Ovary (tissue), 7 donors: ENCODE measurements at regions not wholly inside any gene's neighbourhood (a gene's known extent, or its start where the extent isn't known, plus 50 kb on each side); places are given as distances from the start of the nearest gene placed in this dataset.

Experiments
- DNase-seq, 5 donors: peaks; one replicate each; pipeline ENCODE4 v3.0.0-alpha.2; 2019 to 2020
- H3K27ac ChIP-seq, 2 donors: fragments of 200-600 bp; one replicate each; pipeline versions ENCODE4 v1.5.1 to v1.8.0; 2019 to 2022
- H3K27me3 ChIP-seq: fragments of 200-600 bp; one replicate; pipeline ENCODE4 v1.8.0; 2022
- H3K36me3 ChIP-seq: fragments of 200-600 bp; sonication (generic); one replicate; pipeline ENCODE4 v1.5.1; 2019
- H3K4me1 ChIP-seq: one replicate; pipeline ENCODE4 v1.8.1; 2013; ENCODE audit warnings: mild to moderate bottlenecking, moderate library complexity; ENCODE audit not compliant: insufficient read depth
- H3K4me3 ChIP-seq: fragments of 200-600 bp; sonication (generic); one replicate; pipeline ENCODE4 v1.5.1; 2017
- H3K9me3 ChIP-seq, 2 donors: fragments of 200-600 bp in 1 of 2; sonication (generic) in 1 of 2; one replicate each; pipeline versions ENCODE4 v1.5.1 to v1.8.1; 2013 to 2019; ENCODE audit warnings: mild to moderate bottlenecking in 1 of 2, moderate library complexity in 1 of 2
- EP300 ChIP-seq: sonication (generic); formaldehyde crosslinking; IDR thresholded peaks from one replicate; pipeline ENCODE4 v1.6.1; 2017; ENCODE audit warnings: antibody characterized with exemption
- POLR2A ChIP-seq: fragments of 450-650 bp; IDR thresholded peaks from one replicate; pipeline ENCODE4 v1.6.1; 2017; ENCODE audit warnings: antibody characterized with exemption, mild to moderate bottlenecking, moderate library complexity
- WGBS, 3 donors: extraction: QIAGEN DNeasy Blood & Tissue Kit in 1 of 3; methylation state at CpG; one replicate each; pipeline versions ENCODE4 v1.1.5 to v1.1.7; 2013 to 2017; 5-methylcytosine and 5-hydroxymethylcytosine counted together
- intact Hi-C, 4 donors: fragments of 100-400 bp; cut with DNase I; formaldehyde crosslinking; loops; one replicate each; pipeline versions ENCODE4 v1.11.0 to v1.15.1; 2022 to 2023
- TF ChIP-seq, protein P1 (sequence below), 3 donors: fragments of 450-650 bp in 2 of 3; fragments of 200-600 bp in 1 of 3; IDR thresholded peaks; one replicate each; pipeline versions ENCODE4 v1.5.1 to v1.8.0; 2016 to 2022; ENCODE audit warnings: antibody characterized with exemption in 3 of 3, mild to moderate bottlenecking in 1 of 3
- donor health status: DM: no; HTN: no; CAD: no; lungs with moderate emphysema.
- donor health status: DM: no; HTN: no; CAD: no.
- donor health status: Bipolar disorder and iron deficiency.
- donor health status: DM: no; HTN: no; CAD: no.
- donor health status: DM: yes; HTN: yes; CAD: no.

DNA sequence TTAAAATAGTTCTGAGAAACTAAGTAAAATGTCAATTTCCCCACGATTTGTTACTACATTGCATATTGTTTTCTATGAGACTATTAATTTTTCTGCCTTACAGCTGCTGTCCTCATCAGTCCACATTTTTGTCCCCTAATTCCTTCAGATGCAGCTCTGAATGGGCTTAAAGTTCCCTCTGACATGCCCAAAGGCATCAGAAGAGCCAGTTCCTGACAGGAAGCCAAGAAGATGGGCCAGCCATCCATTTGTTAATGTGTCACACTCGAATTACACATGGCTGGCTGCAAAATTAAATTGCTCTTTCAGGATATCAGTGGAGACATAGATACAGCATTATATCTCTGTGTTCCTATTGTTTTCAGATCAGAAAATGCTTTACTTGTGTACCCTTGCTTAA is 1223.0 kb downstream of the EPHA7 start:
- Histone ChIP-seq H3K4me3 (no peak overlapping the region), H3K9me3 (no peaks in the 10 kb centered on the region), H3K4me1 (no peaks in the 10 kb centered on the region), H3K27me3 (no peaks in the 10 kb centered on the region), H3K36me3 (no peaks in the 10 kb centered on the region), H3K27ac (no peak overlapping the region)
- intact Hi-C loops: no loop called here
- WGBS, 3 donors: 46 to 53% (median 51%) methylated on average over 2 of the region's 2 CpGs
- DNase-seq: no peak
- TF ChIP-seq EP300: no peak
- no peak for TF ChIP-seq POLR2A
- TF ChIP-seq, protein P1, sequence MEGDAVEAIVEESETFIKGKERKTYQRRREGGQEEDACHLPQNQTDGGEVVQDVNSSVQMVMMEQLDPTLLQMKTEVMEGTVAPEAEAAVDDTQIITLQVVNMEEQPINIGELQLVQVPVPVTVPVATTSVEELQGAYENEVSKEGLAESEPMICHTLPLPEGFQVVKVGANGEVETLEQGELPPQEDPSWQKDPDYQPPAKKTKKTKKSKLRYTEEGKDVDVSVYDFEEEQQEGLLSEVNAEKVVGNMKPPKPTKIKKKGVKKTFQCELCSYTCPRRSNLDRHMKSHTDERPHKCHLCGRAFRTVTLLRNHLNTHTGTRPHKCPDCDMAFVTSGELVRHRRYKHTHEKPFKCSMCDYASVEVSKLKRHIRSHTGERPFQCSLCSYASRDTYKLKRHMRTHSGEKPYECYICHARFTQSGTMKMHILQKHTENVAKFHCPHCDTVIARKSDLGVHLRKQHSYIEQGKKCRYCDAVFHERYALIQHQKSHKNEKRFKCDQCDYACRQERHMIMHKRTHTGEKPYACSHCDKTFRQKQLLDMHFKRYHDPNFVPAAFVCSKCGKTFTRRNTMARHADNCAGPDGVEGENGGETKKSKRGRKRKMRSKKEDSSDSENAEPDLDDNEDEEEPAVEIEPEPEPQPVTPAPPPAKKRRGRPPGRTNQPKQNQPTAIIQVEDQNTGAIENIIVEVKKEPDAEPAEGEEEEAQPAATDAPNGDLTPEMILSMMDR (IDR thresholded peaks at IDR 0.05): no peak

DNA sequence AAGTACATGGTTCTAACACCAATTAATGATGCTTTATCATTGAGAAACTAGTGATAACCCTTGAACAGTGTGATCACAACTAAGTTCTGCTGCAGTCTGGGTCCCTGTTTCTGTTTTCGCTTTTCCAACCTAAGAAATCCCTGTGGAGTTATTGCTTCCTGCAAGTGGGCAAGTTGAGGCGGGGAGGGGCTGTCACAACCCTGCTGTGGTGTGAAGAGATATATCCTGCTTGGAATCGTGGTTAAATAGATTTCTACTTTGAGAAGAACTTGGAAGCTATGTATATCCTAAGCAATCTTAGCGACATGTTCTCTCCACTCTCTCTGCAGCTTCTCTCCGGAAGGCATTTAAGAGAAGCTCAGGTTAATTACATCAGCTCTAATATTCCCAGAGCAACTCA is 1223.6 kb downstream of the EPHA7 start:
- no peaks in the 10 kb centered on the region for H3K36me3 ChIP-seq
- no peak overlapping the region for H3K4me3 ChIP-seq
- no peaks in the 10 kb centered on the region for H3K27me3 ChIP-seq
- no peak overlapping the region for H3K27ac ChIP-seq
- WGBS, 3 donors: 78 to 87% (median 85%) methylated on average over 5 of the region's 5 CpGs
- no peaks in the 10 kb centered on the region for H3K9me3 ChIP-seq
- H3K4me1 ChIP-seq: no peaks in the 10 kb centered on the region
- intact Hi-C loops: no loop called here
- TF ChIP-seq POLR2A: no peak
- TF ChIP-seq, protein P1 (IDR thresholded peaks at IDR 0.05): no peak
- no peak for TF ChIP-seq EP300
- no peak for DNase-seq

DNA sequence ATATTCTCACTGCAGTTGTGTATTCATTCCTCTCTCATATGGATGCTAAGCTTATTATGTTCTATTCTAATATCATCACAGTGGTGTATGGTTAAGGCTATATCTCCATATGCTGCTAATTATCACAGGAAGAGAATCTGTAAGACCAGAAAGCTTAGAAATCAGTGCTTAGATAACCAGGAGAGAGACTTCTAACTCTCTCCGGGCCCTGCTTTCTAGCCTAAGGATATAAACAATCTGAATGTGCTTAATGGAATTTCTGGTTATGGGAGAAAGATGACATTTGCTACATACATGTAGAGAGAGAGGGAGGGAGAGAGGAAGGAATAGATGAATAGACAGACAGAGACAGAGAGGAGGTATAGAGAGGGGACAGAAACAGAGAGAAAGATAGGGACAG is 1231.3 kb downstream of the EPHA7 start:
- no peaks in the 10 kb centered on the region for H3K36me3 ChIP-seq
- no peaks in the 10 kb centered on the region for H3K4me1 ChIP-seq
- no peak for TF ChIP-seq EP300
- no peak for TF ChIP-seq POLR2A
- TF ChIP-seq, protein P1 (IDR thresholded peaks at IDR 0.05): no peak
- no peaks in the 10 kb centered on the region for H3K9me3 ChIP-seq
- H3K4me3 ChIP-seq: no peak overlapping the region
- H3K27ac ChIP-seq: no peak overlapping the region
- WGBS, 3 donors: 86 to 95% (median 88%) methylated on average over 1 of the region's 1 CpG
- DNase-seq: no peak
- H3K27me3 ChIP-seq: no peaks in the 10 kb centered on the region
- intact Hi-C loops: no loop called here

DNA sequence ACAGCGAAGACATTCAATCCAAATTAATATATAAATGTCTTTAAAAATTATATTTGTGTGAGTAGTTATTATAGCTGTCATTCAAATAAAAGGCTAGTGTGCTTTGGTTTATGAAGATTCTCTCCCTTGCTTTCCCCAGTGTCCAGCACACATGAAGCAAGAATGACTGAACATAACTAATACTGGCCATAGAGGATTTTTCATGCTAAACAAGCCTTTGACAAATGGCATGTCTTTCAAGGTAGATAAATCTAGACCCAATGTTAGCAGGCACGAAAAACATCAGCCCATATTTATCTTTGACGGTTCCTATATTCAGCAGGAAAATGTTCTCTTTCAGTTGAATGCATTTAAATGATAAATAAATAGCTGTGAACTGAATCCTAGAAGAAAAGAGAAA is 1234.4 kb downstream of the EPHA7 start:
- Histone ChIP-seq H3K27me3 (no peaks in the 10 kb centered on the region), H3K4me3 (no peak overlapping the region), H3K9me3 (no peaks in the 10 kb centered on the region), H3K4me1 (no peaks in the 10 kb centered on the region), H3K36me3 (no peaks in the 10 kb centered on the region), H3K27ac (no peak overlapping the region)
- 67 to 82% (median 79%) methylated on average over 3 of the region's 3 CpGs for WGBS, 3 donors
- TF ChIP-seq, protein P1 (IDR thresholded peaks at IDR 0.05): no peak
- TF ChIP-seq POLR2A (no peak), EP300 (no peak)
- no peak for DNase-seq
- intact Hi-C loops: no loop called here

DNA sequence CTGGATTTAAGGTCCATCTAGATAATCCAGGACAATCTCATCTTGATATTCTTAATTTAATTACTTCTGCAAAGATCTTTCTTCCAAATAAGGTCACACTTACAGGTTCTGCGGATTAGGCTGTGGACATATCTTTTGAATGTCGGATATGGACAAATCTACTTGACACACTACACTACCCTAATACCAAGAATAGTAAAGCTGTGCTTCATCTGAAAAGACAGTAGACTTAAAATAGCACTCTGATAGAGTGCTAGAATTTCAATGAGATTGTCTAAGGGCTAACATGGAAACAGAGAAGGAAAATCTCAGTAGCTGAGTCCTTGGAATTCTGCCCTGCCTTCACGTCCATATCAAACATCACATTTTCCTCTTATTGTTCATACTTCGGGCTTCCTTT is 1238.0 kb downstream of the EPHA7 start:
- Histone ChIP-seq H3K27ac (no peak overlapping the region), H3K27me3 (no peaks in the 10 kb centered on the region), H3K9me3 (no peaks in the 10 kb centered on the region), H3K36me3 (no peaks in the 10 kb centered on the region), H3K4me3 (no peak overlapping the region), H3K4me1 (no peaks in the 10 kb centered on the region)
- intact Hi-C loops: no loop called here
- WGBS, 3 donors: 81 to 85% (median 84%) methylated on average over 4 of the region's 4 CpGs
- DNase-seq: no peak
- TF ChIP-seq, protein P1 (IDR thresholded peaks at IDR 0.05): no peak
- TF ChIP-seq POLR2A (no peak), EP300 (no peak)
